SK-N-DZ (cell line): ENCODE measurements at regions not wholly inside any gene's neighbourhood (a gene's known extent, or its start where the extent isn't known, plus 50 kb on each side); places are given as distances from the start of the nearest gene placed in this dataset.

Experiments
- DNase-seq: peaks from one replicate; pipeline ENCODE4 v3.0.0-alpha.2; 2015; ENCODE audit warnings: low spot score

DNA sequence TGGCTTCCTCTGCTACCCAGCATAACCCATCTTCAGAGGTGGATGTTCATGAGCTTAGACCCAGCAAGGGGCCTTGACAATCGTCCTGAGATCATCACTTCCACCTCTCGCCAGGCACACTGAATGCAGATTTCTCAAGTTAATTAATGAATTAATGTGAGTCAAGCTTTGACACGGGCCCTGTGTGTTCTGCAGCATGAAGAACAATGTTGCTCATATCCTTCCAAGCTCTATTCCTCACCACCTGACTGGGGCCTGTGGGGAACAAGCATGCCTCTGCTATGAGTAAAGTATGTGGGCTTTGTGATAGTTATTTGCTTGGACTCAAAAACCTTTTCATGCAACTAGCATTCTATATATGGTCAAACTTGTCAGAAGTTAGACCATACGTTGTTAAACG, 122.0 kb downstream of the SEC16B start:
- DNase-seq: no peak

DNA sequence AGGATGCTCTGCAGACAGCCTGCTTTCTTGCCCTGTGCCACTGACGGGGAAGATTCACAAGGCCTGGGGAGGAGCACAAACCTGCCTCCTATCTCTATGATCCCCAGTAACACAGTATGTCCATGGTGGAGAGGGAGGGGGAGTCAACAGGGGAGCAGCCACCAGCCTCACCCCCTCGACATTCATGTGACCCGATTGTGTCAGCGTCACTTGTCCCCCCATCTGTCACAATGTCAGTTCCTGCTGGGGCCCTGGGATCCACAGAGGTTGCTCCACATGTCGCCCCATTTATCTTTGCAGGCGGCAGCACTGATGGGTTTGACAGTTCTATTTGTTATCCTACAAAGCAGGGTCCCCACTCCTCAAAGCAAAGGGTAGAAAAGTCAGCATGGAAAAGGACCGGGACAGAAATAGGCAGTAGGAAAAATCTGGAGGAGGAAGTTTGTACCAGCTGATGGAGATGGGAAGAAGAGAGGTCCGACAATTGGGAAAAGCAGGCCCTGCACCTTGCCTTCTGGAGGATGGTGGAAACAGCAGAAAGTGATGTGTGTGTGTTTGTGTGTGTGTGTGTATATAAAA, 130.9 kb downstream of the SEC16B start:
- no peak for DNase-seq

DNA sequence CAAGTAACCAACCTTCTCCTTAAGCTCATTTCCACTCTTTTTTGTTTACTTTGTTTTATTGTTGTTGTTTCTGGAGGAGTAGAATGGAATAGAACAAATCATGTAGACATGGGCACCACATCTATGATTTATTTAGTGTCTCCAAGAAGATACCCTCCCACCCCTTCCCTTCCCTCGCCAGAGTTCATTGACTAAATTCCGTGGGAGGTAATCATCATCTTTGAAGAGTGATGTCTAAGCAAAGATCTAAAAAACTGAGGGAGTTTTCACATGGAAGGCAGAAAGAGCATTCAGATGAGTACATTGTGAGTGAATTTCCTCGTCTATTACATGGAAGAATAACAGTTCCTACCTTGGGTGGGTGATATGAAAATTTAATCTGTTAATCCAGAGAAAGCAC, 136.2 kb downstream of the SEC16B start:
- DNase-seq: no peak

DNA sequence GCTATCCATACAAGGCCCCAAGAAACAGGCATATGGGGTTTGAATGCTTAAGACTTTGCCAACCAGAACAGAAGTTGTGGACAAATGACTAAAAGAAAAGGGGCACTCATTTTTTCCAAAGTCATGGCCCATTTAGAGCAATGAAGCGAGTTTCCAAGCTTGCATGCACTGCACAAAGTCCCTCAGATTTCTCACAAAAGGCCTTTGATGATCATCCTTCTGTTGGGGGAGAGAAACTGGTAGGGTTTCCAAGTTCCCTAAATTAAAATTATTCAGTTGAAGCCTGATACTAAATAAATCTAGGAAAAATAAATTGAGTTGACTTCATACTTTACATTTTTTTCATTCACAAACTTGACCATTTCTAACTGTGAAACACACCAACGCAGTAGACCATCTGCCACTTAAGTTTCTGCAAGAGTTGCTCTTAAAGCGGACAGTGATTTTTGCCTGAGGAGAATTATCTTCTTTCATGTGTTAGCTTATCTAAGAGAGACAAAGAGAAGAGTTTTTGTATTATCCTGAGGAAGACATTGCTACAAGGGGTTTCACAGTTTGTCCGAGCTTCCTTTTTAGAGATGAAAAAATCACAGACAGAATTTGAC, 139.2 kb downstream of the SEC16B start:
- no peak for DNase-seq

DNA sequence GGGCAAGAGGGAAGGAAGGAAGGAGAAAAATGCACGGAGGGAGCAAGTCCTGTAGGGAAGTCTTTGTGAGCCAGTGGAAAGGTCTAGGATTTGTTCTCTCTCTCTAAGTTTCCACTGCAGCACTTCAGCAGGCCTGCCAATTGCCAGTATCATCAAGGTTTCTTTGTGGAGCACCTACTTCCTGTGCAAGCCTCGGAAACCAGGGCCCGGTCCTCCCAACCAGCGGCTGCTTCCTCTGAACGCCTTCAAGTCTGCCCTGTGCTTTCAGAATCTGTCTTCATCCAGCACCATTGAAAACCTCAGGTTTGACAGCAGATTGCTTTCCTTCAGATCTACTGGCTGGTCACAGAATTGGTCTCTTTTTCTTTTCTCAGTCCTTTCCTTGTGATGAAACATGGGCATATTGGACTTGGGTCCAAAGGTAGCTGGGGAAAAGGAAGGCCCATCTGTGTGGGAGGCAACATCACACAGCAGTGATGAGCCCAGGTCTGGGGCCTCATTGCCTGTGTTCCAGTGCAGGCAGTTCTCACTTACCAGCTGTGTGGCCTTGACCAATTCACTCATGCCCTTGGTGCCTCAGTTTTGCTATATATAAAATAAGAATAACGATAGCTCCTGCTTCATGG, 144.5 kb downstream of the SEC16B start:
- no peak for DNase-seq

- DNase-seq: no peak
Measured at GRCh38 chr1:177824508-177824982, 145.3 kb downstream of the SEC16B start.

DNA sequence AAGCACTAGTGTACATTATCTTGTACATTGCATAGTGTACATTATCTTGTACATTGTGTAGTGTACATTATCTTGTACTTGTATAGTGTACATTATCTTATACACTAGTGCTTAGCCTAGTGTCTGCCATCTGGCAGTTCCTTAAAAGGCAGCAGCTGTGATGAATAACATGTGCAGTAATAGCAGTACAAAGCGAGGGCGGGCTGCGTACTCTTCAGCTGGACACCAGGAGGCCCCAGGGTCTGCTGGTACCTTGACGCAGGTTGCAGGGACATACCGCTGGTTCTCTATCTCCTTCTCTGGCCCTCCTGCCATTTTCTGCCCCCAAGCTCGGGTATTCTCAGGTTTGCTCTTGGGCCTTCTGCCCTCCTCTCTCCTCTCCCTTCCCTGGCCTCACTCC, 149.6 kb downstream of the SEC16B start:
- DNase-seq: no peak

DNA sequence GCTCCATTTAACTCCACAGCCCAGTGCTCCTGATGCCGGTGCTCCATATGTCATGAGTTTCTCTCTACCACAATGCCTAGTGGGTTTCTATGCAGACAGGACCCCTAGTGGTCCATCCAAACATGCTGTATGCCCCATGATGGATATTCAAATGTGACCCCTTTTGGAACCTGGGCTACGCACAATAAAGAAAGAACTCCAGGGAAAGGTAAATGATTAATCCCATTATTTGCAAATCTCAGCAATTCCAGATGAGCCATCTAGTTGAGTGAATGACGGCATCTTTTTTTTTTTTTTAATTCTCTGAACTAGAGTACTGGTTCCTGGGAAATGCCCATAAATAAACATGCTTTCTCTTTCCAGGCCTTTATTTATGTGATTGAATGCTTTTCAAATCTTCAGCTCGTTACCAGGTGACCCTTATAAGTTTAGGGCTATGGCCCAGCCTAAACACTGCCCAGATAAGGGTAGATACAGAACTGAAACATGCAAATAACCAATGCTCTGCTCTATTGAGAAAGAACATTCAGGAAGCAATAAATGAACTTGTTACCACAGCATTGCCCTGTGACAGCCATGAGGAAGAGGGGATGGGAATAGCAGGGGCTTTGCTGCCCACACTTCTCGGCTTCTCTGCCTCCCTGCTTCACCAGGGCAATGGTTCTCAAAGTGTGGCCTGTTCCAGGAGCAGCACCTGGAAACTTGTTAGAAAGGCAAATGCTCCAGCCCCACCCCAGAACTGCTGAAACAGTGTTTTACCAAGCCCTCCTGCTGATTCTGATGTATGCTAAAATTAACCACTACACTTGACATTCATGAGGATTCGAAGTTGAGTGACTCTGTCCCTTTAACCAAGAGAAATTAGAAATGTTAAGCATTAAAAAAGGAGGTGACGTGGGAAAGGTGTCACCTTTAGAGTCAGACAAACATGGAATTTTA, 151.7 kb downstream of the SEC16B start:
- no peak for DNase-seq

GRCh38 chr1:177812650-177813049, 157.2 kb downstream of the SEC16B start:
- DNase-seq: no peak

- no peak for DNase-seq
Measured at GRCh38 chr1:177812144-177812543, 157.7 kb downstream of the SEC16B start.

- no peak for DNase-seq
Measured at GRCh38 chr1:177811429-177811828, 158.4 kb downstream of the SEC16B start.

DNA sequence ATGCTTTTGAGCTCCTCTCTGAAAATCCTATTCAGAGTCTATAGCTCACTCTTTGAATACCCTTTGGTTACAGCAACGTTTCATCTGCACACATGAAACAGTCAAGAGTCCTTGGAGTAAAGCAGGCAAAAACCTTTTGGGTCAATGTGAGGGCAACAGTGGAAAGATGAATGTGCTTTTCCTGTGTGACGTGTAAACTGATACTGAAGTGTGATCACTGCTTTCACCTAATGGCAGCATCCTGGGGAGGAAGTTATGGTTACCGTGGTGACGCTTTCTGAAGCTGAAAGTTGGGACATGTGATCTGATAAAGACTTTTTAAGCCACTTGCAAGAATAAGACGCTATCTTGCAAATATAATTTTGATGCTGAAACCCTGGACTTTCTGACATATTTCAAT, 160.0 kb downstream of the SEC16B start:
- no peak for DNase-seq

DNA sequence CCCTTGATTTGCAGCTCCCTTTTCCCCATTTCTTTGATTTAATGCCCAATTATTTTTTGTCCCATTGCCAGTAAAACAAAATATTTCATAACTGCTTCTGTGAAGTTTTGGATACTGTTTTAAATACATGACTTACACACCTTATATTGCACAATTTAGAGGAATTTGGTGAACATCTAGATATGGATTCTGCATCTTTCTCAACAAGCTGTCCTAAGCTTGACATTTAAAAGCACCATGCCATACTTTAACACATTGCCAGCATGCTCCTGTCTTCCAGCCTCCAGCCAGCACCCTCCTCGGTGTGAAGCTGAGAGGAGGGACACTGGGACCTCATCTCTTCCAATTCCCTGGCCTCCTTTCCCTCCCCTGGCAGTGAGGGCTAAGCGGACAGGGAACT, 167.6 kb downstream of the SEC16B start:
- no peak for DNase-seq

DNA sequence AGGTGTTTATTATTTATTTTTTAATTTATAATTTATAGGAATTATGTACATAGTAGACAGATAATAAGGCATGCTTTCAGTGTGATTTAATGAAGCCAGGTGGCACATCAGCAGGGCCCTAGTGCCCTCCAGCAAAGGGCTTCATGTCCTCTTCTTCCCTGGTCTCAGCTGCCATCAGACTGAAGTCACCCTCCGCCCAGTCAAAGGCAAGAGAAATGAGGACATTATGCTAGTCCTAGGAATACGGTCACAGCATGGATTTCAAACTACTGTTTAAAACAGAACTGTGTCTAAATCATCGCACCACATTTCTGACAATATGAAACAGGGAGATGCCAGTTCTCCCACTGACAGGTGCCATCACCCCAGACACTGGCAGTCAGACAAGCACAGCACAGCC, 168.1 kb downstream of the SEC16B start:
- no peak for DNase-seq

DNA sequence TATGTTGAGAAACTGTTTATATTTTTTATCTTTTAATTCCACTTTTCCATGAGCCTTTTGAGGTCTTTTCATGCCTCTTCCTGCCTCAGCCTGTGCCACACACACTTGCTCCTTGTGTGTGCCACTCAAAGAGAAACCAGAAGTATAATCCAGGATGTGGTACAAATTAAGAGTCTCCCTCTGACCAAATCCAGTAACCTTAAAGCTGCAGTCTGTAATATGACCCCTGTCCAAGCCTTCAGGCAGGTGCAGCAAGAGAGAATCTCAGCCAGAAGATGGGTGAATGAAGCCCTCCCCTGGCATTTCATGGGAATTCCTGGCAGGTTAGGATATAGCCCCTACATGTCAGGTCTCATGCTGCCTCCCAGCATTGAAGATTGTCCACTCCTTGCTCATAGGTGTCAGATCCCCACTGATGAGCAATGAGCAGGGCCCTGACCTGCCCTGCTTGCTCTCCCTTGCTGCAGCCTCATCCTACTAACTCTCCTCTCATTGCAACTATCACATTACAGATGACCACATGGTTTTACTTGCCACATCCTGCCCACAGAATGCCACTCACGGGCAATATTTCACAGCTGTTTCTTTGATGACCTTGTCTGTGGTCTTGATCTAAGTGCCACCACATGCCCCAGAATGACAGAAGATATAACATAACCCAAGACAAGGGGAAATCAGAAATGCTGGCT, 169.3 kb downstream of the SEC16B start:
- no peak for DNase-seq

DNA sequence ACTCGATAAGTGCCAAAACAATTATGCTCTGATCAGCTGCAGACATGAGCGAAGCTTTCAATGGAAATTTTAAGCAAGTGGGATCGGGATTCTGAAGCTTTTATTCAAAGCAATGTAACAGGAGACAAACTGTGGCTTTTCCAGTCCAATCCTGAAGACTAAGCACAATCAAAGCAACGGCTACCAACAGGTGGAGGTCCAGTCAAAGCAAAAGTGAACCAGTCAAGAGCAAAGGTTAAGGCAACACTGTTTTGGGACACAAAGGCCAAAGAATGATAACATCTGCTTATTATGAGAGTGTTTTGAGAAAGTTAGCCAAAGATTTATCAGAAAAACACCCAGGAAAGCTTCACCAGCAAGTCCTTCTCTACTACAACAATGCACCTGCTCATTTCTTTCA, 170.1 kb downstream of the SEC16B start:
- DNase-seq: no peak

- no peak for DNase-seq
Measured at GRCh38 chr1:177798614-177799013, 171.2 kb downstream of the SEC16B start.

DNA sequence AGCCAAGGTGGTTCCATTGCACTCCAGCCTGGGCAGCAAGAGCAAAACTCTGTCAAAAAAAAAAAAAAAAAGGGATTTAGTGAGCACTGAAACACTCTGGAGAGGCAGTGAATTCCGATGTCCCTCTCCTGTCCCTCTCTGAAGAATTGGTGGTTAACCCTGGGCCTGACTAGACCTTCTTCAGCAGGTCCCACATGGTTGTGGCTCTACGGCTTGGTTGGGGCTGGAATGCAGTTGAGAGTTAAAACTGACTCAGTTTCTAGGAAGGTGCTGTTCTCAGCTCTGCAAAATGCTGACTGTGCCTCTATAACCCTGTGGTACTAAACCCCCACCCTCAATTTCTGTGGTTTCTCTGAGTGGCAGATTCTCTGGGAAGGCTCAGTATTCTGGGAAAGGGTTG, 173.3 kb downstream of the SEC16B start:
- DNase-seq: no peak

DNA sequence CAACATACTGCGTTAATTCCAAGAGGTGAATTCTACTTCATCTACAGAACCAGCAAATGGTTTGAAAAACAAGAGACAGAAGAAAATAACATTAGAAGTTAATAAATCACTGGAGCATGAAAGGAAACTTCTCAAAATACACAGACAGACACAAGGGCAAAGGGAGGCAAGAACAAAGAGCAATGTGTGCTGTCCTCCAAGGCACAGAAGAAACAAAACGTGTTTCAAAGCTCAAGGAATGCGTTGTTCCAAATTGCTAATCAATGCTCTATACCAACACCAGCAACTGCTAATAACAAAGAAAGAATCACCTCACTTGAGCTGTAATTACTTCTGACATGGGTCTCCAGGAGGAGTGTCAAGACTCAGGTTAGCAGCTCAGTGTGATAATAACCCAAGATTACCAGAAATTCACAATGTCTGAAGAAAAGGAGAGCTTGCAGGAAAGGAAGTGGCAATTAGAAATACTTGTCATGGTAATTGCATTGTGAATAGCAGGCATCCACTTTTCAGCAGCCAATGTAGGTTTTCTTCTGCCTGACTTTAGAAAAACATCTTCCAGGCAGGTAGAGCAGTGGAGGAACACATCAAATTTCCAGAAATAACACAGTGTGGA, 175.4 kb downstream of the SEC16B start:
- no peak for DNase-seq

DNA sequence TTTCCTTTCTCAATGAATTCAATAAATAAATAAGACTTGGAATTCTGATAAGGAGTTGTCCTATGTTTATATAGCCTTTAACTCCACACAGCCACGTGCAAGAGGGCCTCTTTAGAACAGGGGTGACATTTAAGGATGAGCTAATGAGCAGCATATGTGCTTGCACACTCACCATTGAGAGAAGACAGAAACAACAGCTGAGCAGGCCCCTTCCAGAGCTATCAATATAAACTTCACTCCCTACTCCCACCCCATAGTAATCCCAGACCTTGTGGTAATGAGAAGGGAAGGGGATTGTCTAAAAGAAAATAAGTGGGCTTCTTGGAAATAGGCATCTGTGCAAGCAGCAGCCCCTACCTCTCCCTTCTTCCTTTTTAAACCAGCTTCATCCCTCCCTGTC, 176.0 kb downstream of the SEC16B start:
- DNase-seq: no peak

- no peak for DNase-seq
Measured at GRCh38 chr1:177790566-177790965, 179.3 kb downstream of the SEC16B start.
